GM12872 (cell line): ENCODE measurements at regions not wholly inside any gene's neighbourhood (a gene's known extent, or its start where the extent isn't known, plus 50 kb on each side); places are given as distances from the start of the nearest gene placed in this dataset.

ENCODE experiments used
- TF ChIP-seq, protein P1 (sequence below): IDR thresholded peaks from 3 replicates; pipeline ENCODE4 v1.5.1; 2011; ENCODE audit warnings: low read depth, mild to moderate bottlenecking, low read length, moderate library complexity; ENCODE audit not compliant: insufficient read depth

DNA sequence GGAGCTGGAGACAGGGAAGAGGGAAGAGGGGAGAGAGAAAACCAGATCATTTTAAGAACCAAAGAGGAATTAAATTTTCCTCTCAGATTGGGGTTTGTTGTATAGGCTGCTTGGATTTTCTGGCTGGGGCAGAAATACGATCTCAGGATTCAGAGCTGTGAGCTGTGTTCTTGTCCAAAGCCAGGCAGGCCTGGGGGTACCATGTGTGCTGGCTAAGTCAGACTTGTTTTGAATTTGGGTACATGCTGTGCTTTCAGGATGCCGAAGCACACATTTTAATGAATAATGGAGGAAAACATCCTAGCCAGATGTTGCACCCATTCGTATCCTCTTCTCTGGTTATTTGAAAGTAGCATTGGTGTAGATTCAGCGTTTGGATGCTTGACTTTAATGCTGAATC lies 170.3 kb upstream of the PODXL start:
- TF ChIP-seq, protein P1, sequence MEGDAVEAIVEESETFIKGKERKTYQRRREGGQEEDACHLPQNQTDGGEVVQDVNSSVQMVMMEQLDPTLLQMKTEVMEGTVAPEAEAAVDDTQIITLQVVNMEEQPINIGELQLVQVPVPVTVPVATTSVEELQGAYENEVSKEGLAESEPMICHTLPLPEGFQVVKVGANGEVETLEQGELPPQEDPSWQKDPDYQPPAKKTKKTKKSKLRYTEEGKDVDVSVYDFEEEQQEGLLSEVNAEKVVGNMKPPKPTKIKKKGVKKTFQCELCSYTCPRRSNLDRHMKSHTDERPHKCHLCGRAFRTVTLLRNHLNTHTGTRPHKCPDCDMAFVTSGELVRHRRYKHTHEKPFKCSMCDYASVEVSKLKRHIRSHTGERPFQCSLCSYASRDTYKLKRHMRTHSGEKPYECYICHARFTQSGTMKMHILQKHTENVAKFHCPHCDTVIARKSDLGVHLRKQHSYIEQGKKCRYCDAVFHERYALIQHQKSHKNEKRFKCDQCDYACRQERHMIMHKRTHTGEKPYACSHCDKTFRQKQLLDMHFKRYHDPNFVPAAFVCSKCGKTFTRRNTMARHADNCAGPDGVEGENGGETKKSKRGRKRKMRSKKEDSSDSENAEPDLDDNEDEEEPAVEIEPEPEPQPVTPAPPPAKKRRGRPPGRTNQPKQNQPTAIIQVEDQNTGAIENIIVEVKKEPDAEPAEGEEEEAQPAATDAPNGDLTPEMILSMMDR, result no peak

DNA sequence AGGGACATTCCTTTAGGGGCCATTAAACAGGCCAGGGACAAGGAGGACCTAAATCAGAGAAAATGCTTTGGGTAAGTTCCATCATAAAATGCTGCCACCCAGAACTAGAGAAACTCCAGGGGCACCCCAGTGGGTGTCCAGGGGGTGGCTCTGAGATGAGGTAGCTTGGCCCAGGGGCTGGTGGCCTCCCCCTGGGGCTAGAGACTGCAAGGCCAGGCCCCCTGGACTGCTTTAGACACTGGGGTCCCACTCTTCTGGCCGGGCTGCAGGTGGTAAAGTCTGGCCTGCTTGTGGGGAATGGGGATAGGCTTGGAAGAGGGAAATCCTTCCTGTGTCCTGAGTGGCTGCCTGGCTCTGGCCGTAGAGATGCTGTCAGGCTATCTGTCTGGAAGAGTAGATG lies 169.6 kb upstream of the PODXL start:
- TF ChIP-seq, protein P1, result no peak

DNA sequence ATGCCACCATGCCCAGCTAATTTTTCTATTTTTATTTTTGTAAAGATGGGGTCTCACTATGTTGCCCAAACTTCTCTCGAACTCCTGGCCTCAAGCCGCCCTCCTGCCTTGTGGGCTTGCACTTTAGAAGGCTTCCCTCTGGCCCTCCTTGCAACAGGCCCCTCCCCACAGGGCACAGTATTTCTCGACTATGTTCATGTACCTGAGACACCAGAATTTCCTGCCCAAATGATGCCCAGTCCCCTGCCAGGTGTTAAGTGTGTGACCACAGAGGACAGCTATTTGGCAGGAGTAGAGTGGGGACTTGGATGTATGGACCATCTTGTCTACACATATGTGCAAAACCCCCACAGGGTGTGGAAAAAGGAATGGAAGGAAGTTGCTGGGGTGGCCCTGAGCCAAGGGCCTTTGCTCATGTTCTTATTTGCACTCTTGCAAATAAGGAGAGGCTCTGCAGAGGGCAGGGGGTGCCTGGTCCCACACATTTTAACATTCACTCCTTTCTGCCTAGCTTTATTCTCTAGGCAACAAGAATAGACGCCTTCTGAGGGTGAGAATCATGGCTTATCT lies 168.4 kb upstream of the PODXL start:
- TF ChIP-seq, protein P1, result no peak

DNA sequence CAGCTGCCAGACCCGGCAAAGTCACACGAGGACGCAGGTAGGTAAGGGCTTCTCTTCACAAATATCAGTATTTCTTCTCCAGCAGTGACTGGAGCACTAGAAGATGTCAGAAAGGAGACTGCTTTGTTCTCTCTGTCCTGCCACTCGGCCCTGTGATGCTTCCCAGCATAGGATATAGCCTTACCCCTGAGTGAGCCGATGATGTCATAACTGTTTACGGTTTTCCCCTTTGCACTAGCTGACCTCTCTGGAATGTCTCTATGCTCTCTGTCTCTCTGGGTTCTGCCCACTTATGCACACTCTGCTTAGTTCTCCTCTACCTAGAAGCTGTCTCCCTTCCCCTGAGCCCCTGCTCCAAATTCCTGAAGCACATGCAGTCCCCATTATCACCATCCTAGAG lies 167.5 kb upstream of the PODXL start:
- TF ChIP-seq, protein P1, result no peak

DNA sequence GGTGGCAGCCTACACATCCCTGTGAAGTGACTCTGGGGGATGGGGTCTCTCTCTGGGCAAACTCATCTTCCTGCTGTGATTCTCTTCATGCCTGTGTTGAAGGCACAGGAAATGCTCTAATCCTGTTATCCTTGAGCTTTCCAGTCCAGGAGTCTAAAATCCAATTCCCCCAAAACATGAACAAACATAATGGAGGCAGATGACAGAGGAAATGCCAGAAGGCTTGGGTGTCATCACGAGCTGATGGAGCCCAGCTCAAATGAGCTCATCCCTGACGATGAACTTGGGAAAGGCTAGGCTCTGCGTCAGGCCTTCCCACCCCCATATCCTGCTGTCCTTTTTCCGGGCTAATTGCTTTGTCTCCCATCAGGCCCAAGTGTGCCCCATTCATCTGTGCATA lies 165.9 kb upstream of the PODXL start:
- TF ChIP-seq, protein P1, result no peak

DNA sequence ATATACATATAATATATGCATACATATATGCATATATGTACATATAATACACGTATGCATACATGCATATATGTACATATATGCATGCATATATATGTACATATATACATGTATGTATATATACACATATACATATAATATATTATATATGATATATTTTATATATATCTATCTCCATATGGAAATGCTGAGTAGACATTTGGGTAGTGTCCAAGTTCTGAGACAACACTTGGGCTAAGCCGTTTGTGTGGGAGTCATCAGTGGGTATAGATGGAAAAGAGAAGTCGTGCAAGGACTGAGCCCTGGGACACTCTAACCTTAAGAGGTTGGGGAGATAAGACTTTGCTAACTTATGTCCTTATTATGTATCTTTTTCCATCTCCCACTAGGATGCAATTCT lies 165.2 kb upstream of the PODXL start:
- TF ChIP-seq, protein P1, result no peak

DNA sequence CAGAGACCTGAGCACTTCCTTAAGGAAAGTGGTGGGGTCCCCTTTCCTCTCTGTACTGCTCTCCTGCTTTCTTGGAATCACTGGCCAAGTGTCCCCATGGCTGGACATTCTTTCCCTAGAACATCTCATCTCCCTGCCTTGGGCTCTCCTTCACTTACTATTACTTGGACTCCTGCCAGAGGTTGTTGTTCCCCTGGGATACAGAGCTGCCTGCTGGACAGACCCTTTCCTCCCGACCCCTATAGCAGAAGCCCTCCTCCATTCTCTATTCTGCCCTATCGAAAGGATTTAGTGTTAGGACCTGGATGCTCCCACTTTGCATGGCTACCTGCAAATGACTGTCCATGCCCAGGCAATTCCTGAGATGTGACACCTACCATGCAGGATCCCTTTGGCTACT lies 164.3 kb upstream of the PODXL start:
- TF ChIP-seq, protein P1, result no peak
